SK-N-SH treated with all-trans-retinoic acid at 6 μM for 48 hours (cell line): ENCODE measurements at regions not wholly inside any gene's neighbourhood (a gene's known extent, or its start where the extent isn't known, plus 50 kb on each side); places are given as distances from the start of the nearest gene placed in this dataset.

Source experiments
- ATAC-seq: fragments of 200-7000 bp; cut with Tn5 transposase; 3 replicates; pipeline ENCODE4 v1.9.1; 2020; ENCODE audit warnings: mild to moderate bottlenecking, moderate library complexity
- ARNTL ChIP-seq: fragments of 450-650 bp; formaldehyde crosslinking; IDR thresholded peaks from 2 replicates; pipeline ENCODE4 v1.5.0; 2020; ENCODE audit warnings: low read depth, mild to moderate bottlenecking, moderate library complexity, borderline replicate concordance
- BACH2 ChIP-seq: fragments of 250-450 bp; sonication (Bioruptor Pico); IDR thresholded peaks from 2 replicates; pipeline ENCODE4 v1.9.0; 2021; ENCODE audit warnings: mild to moderate bottlenecking, borderline replicate concordance
- CREB5 ChIP-seq: fragments of 250-450 bp; sonication (Bioruptor Pico); IDR thresholded peaks from 2 replicates; pipeline ENCODE4 v1.5.1; 2020; ENCODE audit warnings: low read depth, mild to moderate bottlenecking, moderate library complexity
- CSDC2 ChIP-seq: fragments of 250-450 bp; sonication (Bioruptor Pico); IDR thresholded peaks from 2 replicates; pipeline ENCODE4 v1.5.0; 2020; ENCODE audit warnings: mild to moderate bottlenecking, moderate library complexity
- GLIS3 ChIP-seq: fragments of 250-450 bp; sonication (Bioruptor Pico); IDR thresholded peaks from 2 replicates; pipeline ENCODE4 v1.5.0; 2020; ENCODE audit warnings: mild to moderate bottlenecking, moderate library complexity
- OSR1 ChIP-seq: fragments of 250-450 bp; sonication (Bioruptor Pico); IDR thresholded peaks from 2 replicates; pipeline ENCODE4 v1.8.0; 2022; ENCODE audit warnings: moderate library complexity, mild to moderate bottlenecking, inconsistent platforms
- PATZ1 ChIP-seq: fragments of 250-450 bp; sonication (Bioruptor Pico); IDR thresholded peaks from 2 replicates; pipeline ENCODE4 v1.8.0; 2020; ENCODE audit warnings: mild to moderate bottlenecking, moderate library complexity, borderline replicate concordance
- PPARA ChIP-seq: fragments of 250-450 bp; sonication (Bioruptor Pico); IDR thresholded peaks from 2 replicates; pipeline ENCODE4 v1.5.0; 2020; ENCODE audit warnings: mild to moderate bottlenecking, borderline replicate concordance
- RARB ChIP-seq: fragments of 250-450 bp; sonication (Bioruptor Pico); IDR thresholded peaks from 2 replicates; pipeline ENCODE4 v1.8.0; 2021; ENCODE audit warnings: mild to moderate bottlenecking, moderate library complexity
- SNAI2 ChIP-seq: fragments of 250-450 bp; sonication (Bioruptor Pico); IDR thresholded peaks from 2 replicates; pipeline ENCODE4 v1.5.0; 2020; ENCODE audit warnings: mild to moderate bottlenecking, moderate library complexity
- TCF4 ChIP-seq: fragments of 250-450 bp; sonication (Bioruptor Pico); IDR thresholded peaks from 2 replicates; pipeline ENCODE4 v1.8.0; 2021; ENCODE audit warnings: mild to moderate bottlenecking, moderate library complexity, borderline replicate concordance
- TOX ChIP-seq: fragments of 250-450 bp; sonication (Bioruptor Pico); IDR thresholded peaks from 2 replicates; pipeline ENCODE4 v1.8.0; 2021; ENCODE audit warnings: mild to moderate bottlenecking, moderate library complexity, borderline replicate concordance
- ZC3H10 ChIP-seq: fragments of 250-450 bp; sonication (Bioruptor Pico); IDR thresholded peaks from 2 replicates; pipeline ENCODE4 v1.5.1; 2021; ENCODE audit warnings: mild to moderate bottlenecking, moderate library complexity
- ZFP3 ChIP-seq: fragments of 250-450 bp; sonication (Bioruptor Pico); IDR thresholded peaks from 2 replicates; pipeline ENCODE4 v1.5.0; 2020; ENCODE audit warnings: mild to moderate bottlenecking, moderate library complexity
- ZFP30 ChIP-seq: fragments of 450-650 bp; formaldehyde crosslinking; IDR thresholded peaks from 2 replicates; pipeline ENCODE4 v1.5.0; 2022; ENCODE audit warnings: mild to moderate bottlenecking, moderate library complexity
- ZNF565 ChIP-seq: fragments of 450-650 bp; formaldehyde crosslinking; conservative IDR thresholded peaks from 2 replicates; pipeline ENCODE4 v1.5.0; 2020; ENCODE audit warnings: low read depth, mild to moderate bottlenecking, moderate library complexity
- ZNF8 ChIP-seq: fragments of 450-650 bp; formaldehyde crosslinking; IDR thresholded peaks from 2 replicates; pipeline ENCODE4 v1.5.0; 2020; ENCODE audit warnings: mild to moderate bottlenecking, moderate library complexity
- TF ChIP-seq, protein P1 (sequence below): fragments of 250-450 bp; sonication (Bioruptor Pico); IDR thresholded peaks from 2 replicates; pipeline ENCODE4 v1.5.0; 2020; ENCODE audit warnings: mild to moderate bottlenecking, moderate library complexity
- TF ChIP-seq, protein P2 (sequence below): fragments of 250-450 bp; sonication (Bioruptor Pico); IDR thresholded peaks from 2 replicates; pipeline ENCODE4 v1.8.0; 2021; ENCODE audit warnings: low read depth, mild to moderate bottlenecking, moderate library complexity, borderline replicate concordance

GRCh38 chr13:75042807-75043206, 439.2 kb downstream of the TBC1D4 start:
- ATAC-seq = no peak
- TF ChIP-seq, protein P1, sequence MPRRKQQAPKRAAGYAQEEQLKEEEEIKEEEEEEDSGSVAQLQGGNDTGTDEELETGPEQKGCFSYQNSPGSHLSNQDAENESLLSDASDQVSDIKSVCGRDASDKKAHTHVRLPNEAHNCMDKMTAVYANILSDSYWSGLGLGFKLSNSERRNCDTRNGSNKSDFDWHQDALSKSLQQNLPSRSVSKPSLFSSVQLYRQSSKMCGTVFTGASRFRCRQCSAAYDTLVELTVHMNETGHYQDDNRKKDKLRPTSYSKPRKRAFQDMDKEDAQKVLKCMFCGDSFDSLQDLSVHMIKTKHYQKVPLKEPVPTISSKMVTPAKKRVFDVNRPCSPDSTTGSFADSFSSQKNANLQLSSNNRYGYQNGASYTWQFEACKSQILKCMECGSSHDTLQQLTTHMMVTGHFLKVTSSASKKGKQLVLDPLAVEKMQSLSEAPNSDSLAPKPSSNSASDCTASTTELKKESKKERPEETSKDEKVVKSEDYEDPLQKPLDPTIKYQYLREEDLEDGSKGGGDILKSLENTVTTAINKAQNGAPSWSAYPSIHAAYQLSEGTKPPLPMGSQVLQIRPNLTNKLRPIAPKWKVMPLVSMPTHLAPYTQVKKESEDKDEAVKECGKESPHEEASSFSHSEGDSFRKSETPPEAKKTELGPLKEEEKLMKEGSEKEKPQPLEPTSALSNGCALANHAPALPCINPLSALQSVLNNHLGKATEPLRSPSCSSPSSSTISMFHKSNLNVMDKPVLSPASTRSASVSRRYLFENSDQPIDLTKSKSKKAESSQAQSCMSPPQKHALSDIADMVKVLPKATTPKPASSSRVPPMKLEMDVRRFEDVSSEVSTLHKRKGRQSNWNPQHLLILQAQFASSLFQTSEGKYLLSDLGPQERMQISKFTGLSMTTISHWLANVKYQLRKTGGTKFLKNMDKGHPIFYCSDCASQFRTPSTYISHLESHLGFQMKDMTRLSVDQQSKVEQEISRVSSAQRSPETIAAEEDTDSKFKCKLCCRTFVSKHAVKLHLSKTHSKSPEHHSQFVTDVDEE (CRISPR knock-in tag) = no peak
- TF ChIP-seq ZNF565 (CRISPR knock-in tag) (no peak), BACH2 (no peak), GLIS3 (CRISPR knock-in tag) (no peak), ZNF8 (CRISPR knock-in tag) (no peak), RARB (CRISPR knock-in tag) (no peak), CSDC2 (CRISPR knock-in tag) (no peak), OSR1 (CRISPR knock-in tag) (no peak), PPARA (CRISPR knock-in tag) (no peak)
- TF ChIP-seq, all 23 proteins: peak for 0

GRCh38 chr13:75038393-75039113, 443.4 kb downstream of the TBC1D4 start:
- no peak for TF ChIP-seq PPARA (CRISPR knock-in tag)
- no peak for TF ChIP-seq PATZ1

DNA sequence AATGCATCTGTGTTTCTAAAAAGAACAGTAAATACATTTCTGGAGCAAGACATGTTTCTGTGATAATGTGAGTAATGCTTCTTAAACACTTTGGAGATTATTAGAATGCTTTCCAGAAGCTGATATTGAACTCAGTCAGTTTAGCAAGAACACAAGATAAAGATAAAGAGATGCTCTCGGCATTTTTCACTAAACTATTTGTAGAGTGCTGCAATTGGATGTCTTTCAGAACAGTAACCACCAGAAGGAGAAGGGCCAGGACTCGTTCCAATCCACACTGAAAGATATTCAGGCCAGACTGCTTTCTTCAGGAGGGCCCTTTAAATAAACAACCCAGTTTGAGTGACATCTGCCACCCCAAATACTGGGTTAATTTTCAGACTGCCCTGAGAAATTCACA, 456.0 kb downstream of the TBC1D4 start:
- TF ChIP-seq ZFP30 (CRISPR knock-in tag) (no peak), ZNF565 (CRISPR knock-in tag) (no peak)
- TF ChIP-seq, all 23 proteins: peak for 0
- no peak for ATAC-seq

More at GRCh38 chr13:75038393-75039113, 443.4 kb downstream of the TBC1D4 start:
- no peak for ATAC-seq

DNA sequence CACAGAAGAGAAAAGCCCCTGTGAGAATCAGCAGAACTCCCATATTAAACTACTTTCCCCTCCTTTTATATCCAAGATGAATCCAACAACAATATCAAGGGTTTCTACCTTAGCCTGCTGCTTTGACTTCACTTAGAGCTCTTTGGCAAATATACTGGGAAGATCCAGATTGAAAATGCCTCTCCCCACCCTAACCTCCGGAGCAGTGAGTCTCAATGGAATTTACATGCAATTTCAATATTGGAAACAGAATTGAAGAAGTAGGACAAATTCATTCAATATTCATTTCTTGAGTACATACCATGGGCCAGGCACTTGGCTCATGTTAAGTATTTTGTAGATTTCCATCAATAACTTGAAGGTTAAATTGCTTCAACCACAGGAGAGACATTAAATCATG, 457.4 kb downstream of the TBC1D4 start:
- no peak for ATAC-seq
- TF ChIP-seq TOX (no peak), PATZ1 (no peak), OSR1 (CRISPR knock-in tag) (no peak), ZFP3 (CRISPR knock-in tag) (no peak), SNAI2 (CRISPR knock-in tag) (no peak), CREB5 (CRISPR knock-in tag) (no peak), TCF4 (CRISPR knock-in tag) (no peak), GLIS3 (CRISPR knock-in tag) (no peak), ARNTL (CRISPR knock-in tag) (no peak), RARB (CRISPR knock-in tag) (no peak), ZNF565 (CRISPR knock-in tag) (no peak), ZC3H10 (CRISPR knock-in tag) (no peak), CSDC2 (CRISPR knock-in tag) (no peak), BACH2 (no peak)
- TF ChIP-seq, protein P2, sequence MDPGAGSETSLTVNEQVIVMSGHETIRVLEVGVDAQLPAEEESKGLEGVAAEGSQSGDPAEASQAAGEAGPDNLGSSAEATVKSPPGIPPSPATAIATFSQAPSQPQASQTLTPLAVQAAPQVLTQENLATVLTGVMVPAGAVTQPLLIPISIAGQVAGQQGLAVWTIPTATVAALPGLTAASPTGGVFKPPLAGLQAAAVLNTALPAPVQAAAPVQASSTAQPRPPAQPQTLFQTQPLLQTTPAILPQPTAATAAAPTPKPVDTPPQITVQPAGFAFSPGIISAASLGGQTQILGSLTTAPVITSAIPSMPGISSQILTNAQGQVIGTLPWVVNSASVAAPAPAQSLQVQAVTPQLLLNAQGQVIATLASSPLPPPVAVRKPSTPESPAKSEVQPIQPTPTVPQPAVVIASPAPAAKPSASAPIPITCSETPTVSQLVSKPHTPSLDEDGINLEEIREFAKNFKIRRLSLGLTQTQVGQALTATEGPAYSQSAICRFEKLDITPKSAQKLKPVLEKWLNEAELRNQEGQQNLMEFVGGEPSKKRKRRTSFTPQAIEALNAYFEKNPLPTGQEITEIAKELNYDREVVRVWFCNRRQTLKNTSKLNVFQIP = no peak
- TF ChIP-seq, protein P1 (CRISPR knock-in tag) = no peak
